Progenitor cell of endocrine pancreas (in vitro differentiated cells): ENCODE measurements at regions not wholly inside any gene's neighbourhood (a gene's known extent, or its start where the extent isn't known, plus 50 kb on each side); places are given as distances from the start of the nearest gene placed in this dataset.

Source experiments
- DNase-seq: peaks from one replicate; pipeline ENCODE4 v3.0.0; 2021; ENCODE audit warnings: low spot score; ENCODE audit not compliant: unreplicated experiment
- H3K27ac Mint-ChIP-seq: 2 replicates; pipeline ENCODE4 v1.8.0; 2021; ENCODE audit warnings: mild to moderate bottlenecking, moderate library complexity, mixed read lengths
- H3K27me3 Mint-ChIP-seq: 2 replicates; pipeline ENCODE4 v1.8.0; 2021; ENCODE audit warnings: mixed read lengths
- H3K36me3 Mint-ChIP-seq: 2 replicates; pipeline ENCODE4 v1.8.0; 2022; ENCODE audit warnings: mixed read lengths; ENCODE audit not compliant: insufficient read depth
- H3K4me1 Mint-ChIP-seq: 2 replicates; pipeline ENCODE4 v1.8.0; 2021; ENCODE audit warnings: low read depth, mixed read lengths
- H3K4me3 Mint-ChIP-seq: 2 replicates; pipeline ENCODE4 v1.8.0; 2021; ENCODE audit warnings: low read depth, mild to moderate bottlenecking, moderate library complexity, mixed read lengths
- H3K9me3 Mint-ChIP-seq: 2 replicates; pipeline ENCODE4 v1.8.0; 2021; ENCODE audit warnings: low read depth, mixed read lengths
- TF ChIP-seq, protein P1 (sequence below): fragments of 200-600 bp; sonication (generic); IDR thresholded peaks from one replicate; pipeline ENCODE4 v1.5.0; 2021; ENCODE audit warnings: antibody characterized with exemption, mild to moderate bottlenecking; ENCODE audit not compliant: unreplicated experiment

DNA sequence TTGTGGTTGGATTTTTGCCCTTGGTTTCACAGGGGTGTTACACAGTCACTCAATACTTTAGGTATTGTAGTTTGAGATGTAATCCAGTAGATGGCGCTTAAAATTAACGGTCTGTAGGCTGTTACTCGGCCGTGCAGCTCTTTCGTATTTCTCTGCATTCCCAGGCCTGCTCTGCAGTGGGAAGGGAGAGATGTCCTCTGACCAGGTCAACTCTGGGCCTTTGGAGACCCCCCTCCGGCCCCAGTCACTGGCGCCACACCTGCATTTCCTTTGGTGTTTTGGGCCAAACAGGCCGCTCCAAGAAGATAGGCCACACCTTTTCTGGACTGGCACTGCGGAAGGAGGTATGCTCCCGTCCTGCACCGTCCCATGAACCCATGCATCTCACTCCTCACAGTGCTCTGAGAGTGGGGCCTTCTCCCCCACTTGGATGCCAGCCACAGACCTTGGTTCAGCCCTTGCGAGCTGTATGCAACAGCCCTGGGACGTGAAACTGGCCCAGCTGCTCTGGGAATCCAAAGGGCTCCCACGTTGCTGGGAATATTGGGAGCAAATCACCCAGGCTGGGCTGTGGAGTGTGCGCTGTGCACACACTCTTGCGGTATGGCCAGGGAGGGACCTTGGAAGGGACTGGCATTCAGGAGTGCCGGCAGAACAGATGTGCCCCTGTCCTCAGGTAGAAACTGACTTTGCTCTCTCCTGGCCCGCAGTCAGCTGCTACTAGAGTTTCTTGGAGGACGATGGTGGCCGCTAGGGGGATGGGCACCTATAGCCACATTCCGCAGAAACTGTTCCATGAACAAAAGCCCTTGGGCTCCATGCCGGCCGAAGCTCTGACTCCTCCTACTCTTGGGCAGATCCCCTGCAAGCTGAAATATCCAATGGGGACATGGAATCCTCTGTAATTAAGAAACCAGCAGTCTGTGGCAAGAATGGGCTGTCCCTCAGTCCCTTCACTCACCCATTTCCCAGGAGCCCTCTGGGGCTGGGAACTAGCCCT, 410.5 kb upstream of the CADM2 start:
- no peaks in the 10 kb centered on the region for H3K4me1 Mint-ChIP-seq
- H3K4me3 Mint-ChIP-seq = no peak overlapping the region
- TF ChIP-seq, protein P1, sequence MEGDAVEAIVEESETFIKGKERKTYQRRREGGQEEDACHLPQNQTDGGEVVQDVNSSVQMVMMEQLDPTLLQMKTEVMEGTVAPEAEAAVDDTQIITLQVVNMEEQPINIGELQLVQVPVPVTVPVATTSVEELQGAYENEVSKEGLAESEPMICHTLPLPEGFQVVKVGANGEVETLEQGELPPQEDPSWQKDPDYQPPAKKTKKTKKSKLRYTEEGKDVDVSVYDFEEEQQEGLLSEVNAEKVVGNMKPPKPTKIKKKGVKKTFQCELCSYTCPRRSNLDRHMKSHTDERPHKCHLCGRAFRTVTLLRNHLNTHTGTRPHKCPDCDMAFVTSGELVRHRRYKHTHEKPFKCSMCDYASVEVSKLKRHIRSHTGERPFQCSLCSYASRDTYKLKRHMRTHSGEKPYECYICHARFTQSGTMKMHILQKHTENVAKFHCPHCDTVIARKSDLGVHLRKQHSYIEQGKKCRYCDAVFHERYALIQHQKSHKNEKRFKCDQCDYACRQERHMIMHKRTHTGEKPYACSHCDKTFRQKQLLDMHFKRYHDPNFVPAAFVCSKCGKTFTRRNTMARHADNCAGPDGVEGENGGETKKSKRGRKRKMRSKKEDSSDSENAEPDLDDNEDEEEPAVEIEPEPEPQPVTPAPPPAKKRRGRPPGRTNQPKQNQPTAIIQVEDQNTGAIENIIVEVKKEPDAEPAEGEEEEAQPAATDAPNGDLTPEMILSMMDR = peak; percentile 66
- H3K36me3 Mint-ChIP-seq = no peaks in the 10 kb centered on the region
- H3K27me3 Mint-ChIP-seq = no peaks in the 10 kb centered on the region
- DNase-seq = peak; percentile 14
- no peaks in the 10 kb centered on the region for H3K9me3 Mint-ChIP-seq
- H3K27ac Mint-ChIP-seq = no peak overlapping the region

DNA sequence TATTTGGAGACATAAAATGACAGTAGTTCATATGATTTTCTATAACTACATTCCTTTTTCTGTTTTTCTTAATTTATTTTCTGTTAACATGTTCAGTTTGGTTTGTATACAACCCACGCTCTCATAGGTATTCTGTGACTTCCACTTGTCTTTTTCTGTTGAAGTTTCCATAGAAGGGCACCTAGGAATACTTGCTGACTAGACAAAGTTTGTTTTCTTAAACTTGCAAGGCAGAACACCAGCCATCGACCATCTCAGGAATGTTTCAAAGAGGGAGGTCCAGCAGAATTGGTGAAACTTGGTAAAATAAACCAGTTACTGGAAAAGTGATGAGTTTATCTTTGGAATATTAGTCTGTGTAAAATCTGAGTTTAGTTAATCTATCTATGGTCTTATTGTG, 403.2 kb upstream of the CADM2 start:
- Mint-ChIP-seq H3K4me1 (no peaks in the 10 kb centered on the region), H3K4me3 (no peak overlapping the region), H3K27ac (no peak overlapping the region), H3K9me3 (no peaks in the 10 kb centered on the region), H3K27me3 (no peaks in the 10 kb centered on the region), H3K36me3 (no peaks in the 10 kb centered on the region)
- DNase-seq = no peak
- TF ChIP-seq, protein P1 = no peak

DNA sequence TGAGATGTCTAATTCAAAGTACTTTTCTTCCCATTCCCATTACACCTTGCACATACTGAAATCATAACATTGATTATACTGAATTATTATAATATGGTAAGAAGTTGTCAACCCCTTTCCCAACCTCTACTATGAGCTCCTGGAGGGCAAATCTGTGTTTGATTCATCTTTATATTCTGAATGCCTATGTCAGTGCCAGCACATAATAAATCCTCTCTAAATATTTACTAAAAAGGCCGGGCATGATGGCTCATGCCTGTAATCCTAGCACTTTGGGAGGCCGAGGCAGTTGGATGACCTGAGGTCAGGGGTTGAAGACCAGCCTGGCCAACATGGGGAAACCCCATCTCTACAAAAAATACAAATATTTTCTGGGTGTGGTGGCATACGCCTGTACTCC, 392.5 kb upstream of the CADM2 start:
- no peaks in the 10 kb centered on the region for H3K4me1 Mint-ChIP-seq
- H3K36me3 Mint-ChIP-seq = no peaks in the 10 kb centered on the region
- TF ChIP-seq, protein P1 = no peak
- DNase-seq = no peak
- no peaks in the 10 kb centered on the region for H3K27me3 Mint-ChIP-seq
- H3K27ac Mint-ChIP-seq = no peak overlapping the region
- no peaks in the 10 kb centered on the region for H3K9me3 Mint-ChIP-seq
- H3K4me3 Mint-ChIP-seq = no peak overlapping the region

DNA sequence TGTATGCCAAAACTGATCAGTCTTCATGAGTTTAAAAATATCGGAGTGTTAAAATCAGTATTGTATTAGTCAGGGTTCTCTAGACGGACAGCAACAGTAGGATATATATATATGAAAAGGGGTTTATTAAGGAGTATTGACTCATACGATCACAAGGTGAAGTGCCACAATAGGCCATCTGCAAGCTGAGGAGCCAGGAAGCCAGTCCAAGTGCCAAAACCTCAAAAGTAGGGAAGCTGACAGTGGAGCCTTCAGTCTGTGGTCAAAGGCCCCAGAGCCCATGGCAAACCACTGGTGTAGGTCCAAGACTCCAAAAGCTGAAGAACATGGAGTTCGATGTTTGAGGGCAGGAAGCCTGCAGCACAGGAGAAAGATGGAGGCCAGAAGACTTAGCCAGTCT, 391.0 kb upstream of the CADM2 start:
- no peak for DNase-seq
- TF ChIP-seq, protein P1 = no peak
- Mint-ChIP-seq H3K4me1 (no peaks in the 10 kb centered on the region), H3K4me3 (no peak overlapping the region), H3K9me3 (no peaks in the 10 kb centered on the region), H3K36me3 (no peaks in the 10 kb centered on the region), H3K27me3 (no peaks in the 10 kb centered on the region), H3K27ac (no peak overlapping the region)

DNA sequence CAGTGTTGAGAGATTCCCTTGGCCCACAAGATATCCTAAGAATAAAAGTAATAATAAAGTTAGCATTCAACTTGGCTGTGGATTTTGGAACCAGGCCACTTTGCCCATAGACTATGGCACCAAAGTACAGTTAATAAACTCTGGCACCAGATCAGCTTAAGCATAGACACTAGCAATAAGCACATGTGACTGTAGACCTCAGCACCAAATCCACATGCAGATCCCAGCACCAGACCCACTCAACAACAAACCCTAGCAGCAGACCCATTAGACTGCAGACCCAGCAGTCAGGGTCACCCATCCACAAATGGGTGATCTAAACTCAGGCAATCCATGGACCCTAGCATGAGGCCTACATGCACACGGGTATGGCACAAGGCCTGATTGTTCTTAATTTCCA, 384.8 kb upstream of the CADM2 start:
- H3K9me3 Mint-ChIP-seq = no peaks in the 10 kb centered on the region
- no peak for DNase-seq
- H3K27ac Mint-ChIP-seq = no peak overlapping the region
- H3K4me1 Mint-ChIP-seq = no peaks in the 10 kb centered on the region
- H3K27me3 Mint-ChIP-seq = no peaks in the 10 kb centered on the region
- no peaks in the 10 kb centered on the region for H3K36me3 Mint-ChIP-seq
- TF ChIP-seq, protein P1 = no peak
- no peak overlapping the region for H3K4me3 Mint-ChIP-seq
